Endothelial cell of umbilical vein (primary cell): ENCODE measurements at regions not wholly inside any gene's neighbourhood (a gene's known extent, or its start where the extent isn't known, plus 50 kb on each side); places are given as distances from the start of the nearest gene placed in this dataset.

Experiments used
- BruUV-seq: library from RNA; stranded (reverse); fragments of 400-500 nt; replicated peaks from 2 replicates; lab custom pipeline; 2021; lab: Mats Ljungman, UMichigan
- CTCF ChIA-PET: fragments of 300-600, 350-600 bp; sonication (Branson Sonifier 250); formaldehyde crosslinking; loops from one replicate; lab custom pipeline; 2021; ENCODE audit warnings: antibody characterized with exemption, inconsistent platforms; lab: Charles Lee
- POLR2A ChIA-PET: fragments of 300-600, 350-600 bp; sonication (Branson Sonifier 250); formaldehyde crosslinking; loops from one replicate; lab custom pipeline; 2021; ENCODE audit warnings: antibody characterized with exemption, inconsistent platforms; lab: Charles Lee
- DNase-seq: peaks from one replicate; pipeline ENCODE4 v3.0.0-alpha.2; 2011; ENCODE audit warnings: low read depth, low spot score
- FAIRE-seq: peaks from 2 replicates; lab custom pipeline; 2011; peaks lifted over from hg19 to GRCh38; lab: Jason Lieb, UNC
- H2AFZ ChIP-seq: 2 replicates; pipeline ENCODE4 v1.6.0; 2012; ENCODE audit warnings: low read depth, low read length, control low read depth, inconsistent platforms
- H3K27ac ChIP-seq: 2 replicates; pipeline ENCODE4 v1.5.1; 2011; ENCODE audit warnings: low read depth, mild to moderate bottlenecking, control low read depth, low read length, moderate library complexity; ENCODE audit not compliant: insufficient read depth
- H3K27me3 ChIP-seq, 2 experiments: 2 replicates each; pipeline versions ENCODE4 v1.6.0 to v1.6.1; 2011; ENCODE audit warnings: low read length in 2 of 2, mixed read lengths in 1 of 2; ENCODE audit not compliant: control insufficient read depth in 2 of 2, insufficient read depth in 2 of 2
- H3K36me3 ChIP-seq, 2 experiments: 2 replicates in 1 of 2; 3 replicates in 1 of 2; pipeline ENCODE4 v1.5.1; 2011; ENCODE audit warnings: low read length in 2 of 2, mild to moderate bottlenecking in 1 of 2, moderate library complexity in 1 of 2; ENCODE audit not compliant: control insufficient read depth in 2 of 2, insufficient read depth in 2 of 2; ENCODE audit errors: extremely low read depth in 1 of 2
- H3K4me1 ChIP-seq: 3 replicates; pipeline ENCODE4 v1.5.1; 2011; ENCODE audit warnings: mild to moderate bottlenecking, low read length; ENCODE audit not compliant: control insufficient read depth, insufficient read depth; ENCODE audit errors: extremely low read depth
- H3K4me2 ChIP-seq: 2 replicates; pipeline ENCODE4 v1.6.1; 2011; ENCODE audit warnings: low read length, control low read depth, mixed read lengths; ENCODE audit not compliant: insufficient read depth
- H3K4me3 ChIP-seq, 3 experiments: fragments of 200-600 bp in 1 of 3; sonication (generic), shearing (Covaris generic) in 1 of 3; replicated peaks in 1 of 3; 2 replicates each; pipeline ENCODE4 v1.5.1; 2011 to 2016; ENCODE audit warnings: control low read depth in 3 of 3, low read length in 3 of 3, mild to moderate bottlenecking in 2 of 3, inconsistent platforms in 1 of 3, low read depth in 1 of 3, moderate library complexity in 1 of 3; ENCODE audit not compliant: insufficient read depth in 1 of 3
- H3K79me2 ChIP-seq: 2 replicates; pipeline ENCODE4 v1.6.0; 2012; ENCODE audit warnings: low read length, inconsistent platforms; ENCODE audit not compliant: control insufficient read depth, insufficient read depth
- H3K9ac ChIP-seq: replicated peaks from 2 replicates; pipeline ENCODE3; 2011; ENCODE audit warnings: low read length, control low read depth; ENCODE audit not compliant: insufficient read depth; ENCODE audit errors: extremely low read depth
- H3K9me1 ChIP-seq: replicated peaks from 3 replicates; pipeline ENCODE4 v1.6.0; 2011; ENCODE audit warnings: mild to moderate bottlenecking, low read length; ENCODE audit not compliant: control insufficient read depth, insufficient read depth; ENCODE audit errors: extremely low read depth
- H3K9me3 ChIP-seq: replicated peaks from 2 replicates; pipeline ENCODE4 v1.5.1; 2012; ENCODE audit warnings: low read length, inconsistent platforms; ENCODE audit not compliant: control insufficient read depth, insufficient read depth
- H4K20me1 ChIP-seq: replicated peaks from 2 replicates; pipeline ENCODE3; 2011; ENCODE audit warnings: mild to moderate bottlenecking, low read length; ENCODE audit not compliant: control insufficient read depth, insufficient read depth; ENCODE audit errors: extremely low read depth
- CTCF ChIP-seq, 2 donors: IDR thresholded peaks; 1 replicate in 1 of 2; 2 replicates in 1 of 2; pipeline ENCODE4 v1.5.1; 2011; ENCODE audit warnings: low read length in 2 of 2, mild to moderate bottlenecking in 2 of 2, moderate library complexity in 2 of 2, control low read depth in 1 of 2, inconsistent platforms in 1 of 2, low read depth in 1 of 2; ENCODE audit not compliant: insufficient read depth in 1 of 2; ENCODE audit errors: extremely low read depth in 1 of 2
- EZH2 ChIP-seq: IDR thresholded peaks from 2 replicates; pipeline ENCODE4 v1.6.1; 2012; ENCODE audit warnings: borderline replicate concordance, low read depth, mild to moderate bottlenecking, moderate library complexity, low read length, inconsistent platforms; ENCODE audit not compliant: severe bottlenecking
- FOS ChIP-seq: IDR thresholded peaks from 2 replicates; pipeline ENCODE4 v1.6.1; 2011; ENCODE audit warnings: mild to moderate bottlenecking, low read length, moderate library complexity, borderline replicate concordance; ENCODE audit not compliant: insufficient read depth
- GATA2 ChIP-seq: IDR thresholded peaks from 2 replicates; pipeline ENCODE4 v1.7.0; 2011; ENCODE audit warnings: low read depth, mild to moderate bottlenecking, moderate library complexity, mixed read lengths, low read length; ENCODE audit not compliant: insufficient read length, insufficient read depth
- JUN ChIP-seq: IDR thresholded peaks from 2 replicates; pipeline ENCODE4 v1.6.1; 2011; ENCODE audit warnings: borderline replicate concordance, low read depth; ENCODE audit not compliant: insufficient read length, insufficient read depth
- MYC ChIP-seq: IDR thresholded peaks from one replicate; pipeline ENCODE4 v1.6.1; 2011; ENCODE audit warnings: mild to moderate bottlenecking, low read depth, low read length
- POLR2A ChIP-seq: IDR thresholded peaks from 2 replicates; pipeline ENCODE4 v1.6.1; 2012; ENCODE audit warnings: low read depth, mild to moderate bottlenecking, control low read depth, low read length
- POLR2AphosphoS5 ChIP-seq: IDR thresholded peaks from 2 replicates; pipeline ENCODE4 v1.6.1; 2012; ENCODE audit warnings: low read depth, mild to moderate bottlenecking, control low read depth, low read length, moderate library complexity; ENCODE audit not compliant: insufficient read depth
- dilution Hi-C: fragments of 300-500 bp; cut with MboI; formaldehyde crosslinking; loops from one replicate; pipeline ENCODE4 v1.15.0; 2019; ENCODE audit warnings: low sequenced_read_pairs; ENCODE audit not compliant: extremely low pct_ligation_motif_present
- intact Hi-C: fragments of 100-400 bp; cut with micrococcal nuclease; formaldehyde crosslinking; loops from one replicate; pipeline ENCODE4 v1.10.0; 2022
- TF ChIP-seq, protein P1 (sequence below): IDR thresholded peaks from 2 replicates; pipeline ENCODE4 v1.6.1; 2011; ENCODE audit not compliant: insufficient read depth, insufficient read length

DNA sequence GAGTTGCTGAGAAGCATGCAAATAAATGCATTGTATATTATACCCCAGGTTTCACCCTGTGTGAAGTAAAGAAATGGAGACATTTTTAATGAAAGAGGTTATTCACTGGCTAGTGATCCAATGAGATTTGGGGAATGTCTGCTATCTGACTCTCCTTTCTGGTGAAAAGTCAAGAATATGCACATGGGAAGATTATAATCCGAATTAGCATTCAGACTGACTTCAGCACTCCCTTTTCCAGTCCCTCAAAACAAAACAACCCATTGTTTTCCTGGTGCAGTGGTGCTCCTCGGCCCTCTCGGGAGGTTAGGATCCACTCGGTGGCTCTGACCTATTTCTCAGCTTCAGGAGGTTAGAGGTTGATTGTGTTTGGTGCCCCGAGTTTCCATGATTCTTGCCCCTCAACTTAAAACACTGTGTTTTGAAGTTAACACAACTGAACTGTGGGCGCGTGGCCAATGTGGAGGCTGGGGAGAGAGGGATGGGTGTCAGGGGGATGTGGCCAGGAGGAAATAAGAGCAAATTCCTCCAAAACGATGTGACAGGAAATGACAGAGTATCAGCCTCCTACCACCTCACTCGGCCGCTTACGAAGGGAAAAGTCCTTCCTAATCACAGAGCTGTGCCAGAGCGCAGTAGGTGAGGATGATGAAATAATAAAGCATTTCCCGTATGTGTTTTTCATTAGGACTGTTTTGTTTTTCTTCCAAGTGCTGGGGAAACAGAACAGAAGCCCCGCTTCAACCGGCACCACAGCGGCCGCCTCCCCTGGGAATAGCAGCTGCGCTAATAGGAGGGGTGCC, 440.1 kb downstream of the MTX2 start:
- Histone ChIP-seq H3K4me3 (no peak overlapping the region), H3K79me2 (no peaks in the 10 kb centered on the region), H2AFZ (peak overlapping the region; percentile 4), H3K27ac (peak overlapping the region; percentile 39), H3K4me2 (no peak overlapping the region), H4K20me1 (no peaks in the 10 kb centered on the region), H3K9me1 (no peaks in the 10 kb centered on the region), H3K4me1 (no peaks in the 10 kb centered on the region), H3K9ac (no peak overlapping the region), H3K36me3 (no peaks in the 10 kb centered on the region), H3K27me3 (peaks cover 0 to 2% of the 10 kb centered on the region in 2 experiments), H3K9me3 (no peaks in the 10 kb centered on the region)
- ChIA-PET POLR2A (no interaction called here), CTCF (interaction anchor here (0.8 to 1.6 kb wide), 3 partner anchors 105 to 582 kb away, joined by 3 to 4 read pairs (median 3); no protein-coding TSS in a partner anchor)
- no TSS peak for BruUV-seq
- TF ChIP-seq JUN (no peak), CTCF (IDR thresholded peaks at IDR 0.05; ENCODE audit: extremely low read depth in 1 of 2, insufficient read depth in 1 of 2, low read depth in 1 of 2, low read length in 2 of 2) (no peak), POLR2AphosphoS5 (no peak), EZH2 (no peak), POLR2A (no peak), FOS (no peak), GATA2 (no peak), MYC (no peak)
- TF ChIP-seq, protein P1, sequence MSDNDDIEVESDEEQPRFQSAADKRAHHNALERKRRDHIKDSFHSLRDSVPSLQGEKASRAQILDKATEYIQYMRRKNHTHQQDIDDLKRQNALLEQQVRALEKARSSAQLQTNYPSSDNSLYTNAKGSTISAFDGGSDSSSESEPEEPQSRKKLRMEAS, result no peak
- dilution Hi-C loops, result no loop called here
- peak; percentile 82 for DNase-seq
- intact Hi-C loops, result no loop called here
- peak; percentile 75 for FAIRE-seq
